NB4 (cell line): ENCODE measurements at regions not wholly inside any gene's neighbourhood (a gene's known extent, or its start where the extent isn't known, plus 50 kb on each side); places are given as distances from the start of the nearest gene placed in this dataset.

ENCODE experiments used
- POLR2A ChIP-seq: IDR thresholded peaks from 2 replicates; pipeline ENCODE4 v1.6.1; 2011; ENCODE audit warnings: mild to moderate bottlenecking; ENCODE audit not compliant: insufficient read length; ENCODE audit errors: extremely low read depth
- TF ChIP-seq, protein P1 (sequence below): IDR thresholded peaks from one replicate; pipeline ENCODE4 v1.5.1; 2012; ENCODE audit warnings: low read depth, low read length

DNA sequence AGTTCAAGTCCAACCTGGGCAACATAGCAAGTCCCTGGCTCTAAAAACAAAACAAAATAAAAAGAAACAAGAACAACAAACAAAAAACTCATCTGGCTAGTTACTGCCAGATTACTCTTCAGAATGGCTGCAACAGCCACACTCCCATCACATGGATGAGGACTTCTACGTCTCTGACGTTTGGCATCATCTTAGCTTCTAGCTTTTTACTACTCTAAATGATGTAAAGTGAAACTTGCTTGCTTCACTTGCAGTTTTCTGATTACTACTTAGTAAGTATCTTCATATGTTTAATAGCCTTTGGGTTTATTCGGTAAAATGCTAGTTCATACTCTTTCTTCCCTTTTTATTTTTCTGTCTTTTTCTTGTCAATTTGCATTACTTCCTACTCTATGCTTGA lies 161.1 kb upstream of the CARMIL1 start:
- TF ChIP-seq, protein P1, sequence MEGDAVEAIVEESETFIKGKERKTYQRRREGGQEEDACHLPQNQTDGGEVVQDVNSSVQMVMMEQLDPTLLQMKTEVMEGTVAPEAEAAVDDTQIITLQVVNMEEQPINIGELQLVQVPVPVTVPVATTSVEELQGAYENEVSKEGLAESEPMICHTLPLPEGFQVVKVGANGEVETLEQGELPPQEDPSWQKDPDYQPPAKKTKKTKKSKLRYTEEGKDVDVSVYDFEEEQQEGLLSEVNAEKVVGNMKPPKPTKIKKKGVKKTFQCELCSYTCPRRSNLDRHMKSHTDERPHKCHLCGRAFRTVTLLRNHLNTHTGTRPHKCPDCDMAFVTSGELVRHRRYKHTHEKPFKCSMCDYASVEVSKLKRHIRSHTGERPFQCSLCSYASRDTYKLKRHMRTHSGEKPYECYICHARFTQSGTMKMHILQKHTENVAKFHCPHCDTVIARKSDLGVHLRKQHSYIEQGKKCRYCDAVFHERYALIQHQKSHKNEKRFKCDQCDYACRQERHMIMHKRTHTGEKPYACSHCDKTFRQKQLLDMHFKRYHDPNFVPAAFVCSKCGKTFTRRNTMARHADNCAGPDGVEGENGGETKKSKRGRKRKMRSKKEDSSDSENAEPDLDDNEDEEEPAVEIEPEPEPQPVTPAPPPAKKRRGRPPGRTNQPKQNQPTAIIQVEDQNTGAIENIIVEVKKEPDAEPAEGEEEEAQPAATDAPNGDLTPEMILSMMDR, result no peak
- no peak for TF ChIP-seq POLR2A
